Astrocyte (in vitro differentiated cells and primary cell): ENCODE measurements at regions not wholly inside any gene's neighbourhood (a gene's known extent, or its start where the extent isn't known, plus 50 kb on each side); places are given as distances from the start of the nearest gene placed in this dataset.

Source experiments
- DNase-seq: peaks from one replicate; pipeline ENCODE4 v3.0.0-alpha.2; 2010; ENCODE audit warnings: low read depth
- FAIRE-seq: peaks from 2 replicates; lab custom pipeline; 2011; peaks lifted over from hg19 to GRCh38; lab: Jason Lieb, UNC
- H2AFZ ChIP-seq: 2 replicates; pipeline ENCODE4 v1.6.0; 2012; ENCODE audit warnings: low read depth, low read length, inconsistent platforms
- H3K27ac ChIP-seq: 2 replicates; pipeline ENCODE4 v1.5.1; 2011; ENCODE audit warnings: low read depth, low read length, inconsistent platforms
- H3K27me3 ChIP-seq: 2 replicates; pipeline ENCODE4 v1.6.0; 2011; ENCODE audit warnings: low read length, inconsistent platforms; ENCODE audit not compliant: insufficient read depth
- H3K36me3 ChIP-seq: 2 replicates; pipeline ENCODE4 v1.5.1; 2011; ENCODE audit warnings: low read length, inconsistent platforms; ENCODE audit not compliant: insufficient read depth
- H3K4me1 ChIP-seq: 2 replicates; pipeline ENCODE4 v1.5.1; 2011; ENCODE audit warnings: low read length, inconsistent platforms; ENCODE audit not compliant: insufficient read depth
- H3K4me2 ChIP-seq: 2 replicates; pipeline ENCODE4 v1.6.0; 2012; ENCODE audit warnings: low read length, inconsistent platforms
- H3K4me3 ChIP-seq: 2 replicates; pipeline ENCODE4 v1.5.1; 2011; ENCODE audit warnings: low read depth, mild to moderate bottlenecking, low read length, inconsistent platforms; ENCODE audit not compliant: insufficient read depth
- H3K79me2 ChIP-seq: 2 replicates; pipeline ENCODE4 v1.6.0; 2012; ENCODE audit warnings: mild to moderate bottlenecking, low read length, inconsistent platforms; ENCODE audit not compliant: insufficient read depth
- H3K9ac ChIP-seq: 2 replicates; pipeline ENCODE4 v1.6.0; 2012; ENCODE audit warnings: mild to moderate bottlenecking, low read length, inconsistent platforms
- H3K9me3 ChIP-seq: 2 replicates; pipeline ENCODE4 v1.5.1; 2012; ENCODE audit warnings: low read depth, mild to moderate bottlenecking, low read length, inconsistent platforms; ENCODE audit not compliant: insufficient read depth
- H4K20me1 ChIP-seq: 2 replicates; pipeline ENCODE4 v1.6.0; 2012; ENCODE audit warnings: low read length, inconsistent platforms; ENCODE audit not compliant: insufficient read depth
- H3K27ac Mint-ChIP-seq: one replicate; pipeline ENCODE4 v1.8.0; 2021; ENCODE audit warnings: mild to moderate bottlenecking, mixed read lengths; ENCODE audit not compliant: unreplicated experiment
- H3K27me3 Mint-ChIP-seq: one replicate; pipeline ENCODE4 v1.8.0; 2021; ENCODE audit warnings: low read depth, mixed read lengths; ENCODE audit not compliant: unreplicated experiment
- H3K36me3 Mint-ChIP-seq: one replicate; pipeline ENCODE4 v1.8.0; 2021; ENCODE audit warnings: low read depth, mixed read lengths; ENCODE audit not compliant: unreplicated experiment
- H3K4me1 Mint-ChIP-seq: one replicate; pipeline ENCODE4 v1.8.0; 2021; ENCODE audit warnings: low read depth, mixed read lengths; ENCODE audit not compliant: unreplicated experiment
- H3K4me3 Mint-ChIP-seq: one replicate; pipeline ENCODE4 v1.8.0; 2021; ENCODE audit warnings: mild to moderate bottlenecking, moderate library complexity, mixed read lengths; ENCODE audit not compliant: unreplicated experiment
- H3K9me3 Mint-ChIP-seq: one replicate; pipeline ENCODE4 v1.8.0; 2021; ENCODE audit warnings: mild to moderate bottlenecking, mixed read lengths; ENCODE audit not compliant: unreplicated experiment
- EZH2 ChIP-seq: IDR thresholded peaks from 2 replicates; pipeline ENCODE4 v1.6.1; 2012; ENCODE audit warnings: mild to moderate bottlenecking, low read length, inconsistent platforms; ENCODE audit not compliant: insufficient read depth
- TF ChIP-seq, protein P1 (sequence below): IDR thresholded peaks from 2 replicates; pipeline ENCODE4 v1.5.1; 2011; ENCODE audit warnings: low read depth, mild to moderate bottlenecking, inconsistent platforms, low read length, moderate library complexity; ENCODE audit not compliant: insufficient read depth

DNA sequence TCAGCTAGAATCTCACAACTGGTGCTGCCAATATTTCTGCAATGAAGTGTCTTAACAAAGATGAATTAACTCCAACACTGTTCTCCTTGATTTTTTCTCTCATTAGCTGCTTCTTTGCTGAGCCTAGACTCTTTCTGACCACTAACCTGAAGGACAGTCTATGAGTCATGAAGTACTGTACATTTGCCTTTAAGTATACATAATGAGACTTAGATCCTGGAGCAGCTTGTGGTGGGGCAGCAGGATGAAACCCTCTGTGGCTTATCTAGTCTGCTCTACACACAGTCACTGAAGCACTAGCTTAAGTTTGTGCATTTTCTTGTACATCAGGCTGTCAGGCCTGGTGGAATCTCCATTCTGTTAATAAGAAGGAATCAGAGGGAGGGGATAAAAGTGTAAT is 307.4 kb upstream of the SMIM31 start:
- Histone ChIP-seq H3K27ac (no peak overlapping the region), H3K4me1 (peaks cover 9% of the 10 kb centered on the region), H3K9ac (no peak overlapping the region), H3K27me3 (no peaks in the 10 kb centered on the region), H4K20me1 (no peaks in the 10 kb centered on the region), H3K4me3 (no peak overlapping the region), H3K4me2 (peak overlapping the region; percentile 10), H3K79me2 (no peaks in the 10 kb centered on the region), H3K9me3 (no peaks in the 10 kb centered on the region), H2AFZ (no peak overlapping the region), H3K36me3 (no peaks in the 10 kb centered on the region)
- Mint-ChIP-seq H3K27me3 (no peaks in the 10 kb centered on the region), H3K4me1 (peaks cover 20% of the 10 kb centered on the region), H3K4me3 (no peak overlapping the region), H3K36me3 (no peaks in the 10 kb centered on the region), H3K27ac (no peak overlapping the region), H3K9me3 (no peaks in the 10 kb centered on the region)
- FAIRE-seq (no peak), DNase-seq (peak; percentile 76)
- TF ChIP-seq, protein P1, sequence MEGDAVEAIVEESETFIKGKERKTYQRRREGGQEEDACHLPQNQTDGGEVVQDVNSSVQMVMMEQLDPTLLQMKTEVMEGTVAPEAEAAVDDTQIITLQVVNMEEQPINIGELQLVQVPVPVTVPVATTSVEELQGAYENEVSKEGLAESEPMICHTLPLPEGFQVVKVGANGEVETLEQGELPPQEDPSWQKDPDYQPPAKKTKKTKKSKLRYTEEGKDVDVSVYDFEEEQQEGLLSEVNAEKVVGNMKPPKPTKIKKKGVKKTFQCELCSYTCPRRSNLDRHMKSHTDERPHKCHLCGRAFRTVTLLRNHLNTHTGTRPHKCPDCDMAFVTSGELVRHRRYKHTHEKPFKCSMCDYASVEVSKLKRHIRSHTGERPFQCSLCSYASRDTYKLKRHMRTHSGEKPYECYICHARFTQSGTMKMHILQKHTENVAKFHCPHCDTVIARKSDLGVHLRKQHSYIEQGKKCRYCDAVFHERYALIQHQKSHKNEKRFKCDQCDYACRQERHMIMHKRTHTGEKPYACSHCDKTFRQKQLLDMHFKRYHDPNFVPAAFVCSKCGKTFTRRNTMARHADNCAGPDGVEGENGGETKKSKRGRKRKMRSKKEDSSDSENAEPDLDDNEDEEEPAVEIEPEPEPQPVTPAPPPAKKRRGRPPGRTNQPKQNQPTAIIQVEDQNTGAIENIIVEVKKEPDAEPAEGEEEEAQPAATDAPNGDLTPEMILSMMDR: no peak
- TF ChIP-seq EZH2: no peak

DNA sequence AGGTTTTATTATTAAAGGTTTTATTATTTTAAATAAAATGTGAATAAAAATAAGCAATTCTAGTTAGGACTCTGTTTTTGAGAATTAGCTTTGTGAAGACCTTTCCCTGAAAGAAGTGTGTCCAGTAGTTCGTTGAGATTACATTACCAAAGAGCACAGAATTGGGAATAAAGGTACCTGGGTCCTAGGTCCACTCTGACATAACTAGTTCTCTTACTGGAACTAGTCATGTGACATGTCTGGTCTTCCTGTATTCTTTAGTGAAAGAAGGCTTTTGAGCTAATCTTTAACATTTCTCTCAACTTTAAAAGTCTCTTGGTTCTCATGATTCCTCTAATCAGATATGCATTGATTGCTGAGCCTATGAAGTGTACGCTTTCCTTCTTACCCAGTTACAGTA is 292.0 kb upstream of the SMIM31 start:
- no peaks in the 10 kb centered on the region for H3K27me3 ChIP-seq
- no peak overlapping the region for H3K4me3 ChIP-seq
- no peaks in the 10 kb centered on the region for H4K20me1 ChIP-seq
- H3K27ac ChIP-seq: no peak overlapping the region
- H3K9ac ChIP-seq: no peak overlapping the region
- no peaks in the 10 kb centered on the region for H3K36me3 Mint-ChIP-seq
- FAIRE-seq (no peak), DNase-seq (no peak)
- H3K36me3 ChIP-seq: no peaks in the 10 kb centered on the region
- no peak overlapping the region for H3K27ac Mint-ChIP-seq
- H3K4me1 ChIP-seq: no peaks in the 10 kb centered on the region
- no peak overlapping the region for H3K4me3 Mint-ChIP-seq
- no peak for TF ChIP-seq EZH2
- TF ChIP-seq, protein P1: no peak
- no peak overlapping the region for H2AFZ ChIP-seq
- H3K79me2 ChIP-seq: no peaks in the 10 kb centered on the region
- H3K27me3 Mint-ChIP-seq: no peaks in the 10 kb centered on the region
- no peak overlapping the region for H3K4me2 ChIP-seq
- H3K9me3 ChIP-seq: no peaks in the 10 kb centered on the region
- no peaks in the 10 kb centered on the region for H3K9me3 Mint-ChIP-seq
- peaks cover 2% of the 10 kb centered on the region for H3K4me1 Mint-ChIP-seq

DNA sequence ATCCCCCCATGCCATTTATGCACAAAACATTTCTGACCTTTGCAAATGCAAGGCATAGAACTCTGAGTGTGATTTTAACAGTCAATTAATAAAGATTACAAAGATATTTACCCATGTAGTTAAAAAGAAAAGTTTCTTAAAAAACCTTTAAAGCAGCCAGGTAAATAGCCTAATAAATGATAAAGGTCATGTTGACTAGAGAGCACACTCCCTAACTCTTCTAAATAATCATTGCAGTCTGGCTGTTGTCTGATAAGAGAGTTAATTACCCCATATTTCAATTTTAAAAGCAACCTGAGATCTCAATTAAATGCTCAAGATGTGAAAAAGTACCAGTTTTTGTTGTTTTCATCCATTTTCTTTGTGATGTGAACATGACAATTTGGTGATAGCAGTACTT is 291.5 kb upstream of the SMIM31 start:
- H4K20me1 ChIP-seq: no peaks in the 10 kb centered on the region
- no peak overlapping the region for H2AFZ ChIP-seq
- H3K9me3 ChIP-seq: no peaks in the 10 kb centered on the region
- H3K27me3 ChIP-seq: no peaks in the 10 kb centered on the region
- H3K4me2 ChIP-seq: no peak overlapping the region
- no peak overlapping the region for H3K27ac Mint-ChIP-seq
- no peak overlapping the region for H3K4me3 ChIP-seq
- H3K27ac ChIP-seq: no peak overlapping the region
- no peak overlapping the region for H3K4me3 Mint-ChIP-seq
- no peaks in the 10 kb centered on the region for H3K9me3 Mint-ChIP-seq
- no peaks in the 10 kb centered on the region for H3K36me3 Mint-ChIP-seq
- no peaks in the 10 kb centered on the region for H3K79me2 ChIP-seq
- TF ChIP-seq EZH2: no peak
- TF ChIP-seq, protein P1: no peak
- H3K4me1 ChIP-seq: no peaks in the 10 kb centered on the region
- FAIRE-seq (no peak), DNase-seq (no peak)
- peaks cover 2% of the 10 kb centered on the region for H3K4me1 Mint-ChIP-seq
- no peak overlapping the region for H3K9ac ChIP-seq
- H3K27me3 Mint-ChIP-seq: no peaks in the 10 kb centered on the region
- H3K36me3 ChIP-seq: no peaks in the 10 kb centered on the region
